Osteocyte (in vitro differentiated cells): ENCODE measurements at regions not wholly inside any gene's neighbourhood (a gene's known extent, or its start where the extent isn't known, plus 50 kb on each side); places are given as distances from the start of the nearest gene placed in this dataset.

Experiments used
- DNase-seq: peaks from one replicate; pipeline ENCODE4 v3.0.0; 2021; ENCODE audit warnings: mixed read lengths; ENCODE audit not compliant: unreplicated experiment; ENCODE audit errors: extremely low spot score
- H3K27ac Mint-ChIP-seq: one replicate; pipeline ENCODE4 v1.8.0; 2021; ENCODE audit warnings: mild to moderate bottlenecking, mixed read lengths; ENCODE audit not compliant: unreplicated experiment
- H3K27me3 Mint-ChIP-seq: one replicate; pipeline ENCODE4 v1.8.0; 2021; ENCODE audit warnings: mixed read lengths; ENCODE audit not compliant: unreplicated experiment
- H3K36me3 Mint-ChIP-seq: one replicate; pipeline ENCODE4 v1.8.0; 2021; ENCODE audit warnings: mixed read lengths; ENCODE audit not compliant: unreplicated experiment
- H3K4me1 Mint-ChIP-seq: one replicate; pipeline ENCODE4 v1.8.0; 2021; ENCODE audit warnings: mixed read lengths; ENCODE audit not compliant: unreplicated experiment
- H3K4me3 Mint-ChIP-seq: one replicate; pipeline ENCODE4 v1.8.0; 2021; ENCODE audit warnings: mild to moderate bottlenecking, moderate library complexity, mixed read lengths; ENCODE audit not compliant: unreplicated experiment
- H3K9me3 Mint-ChIP-seq: one replicate; pipeline ENCODE4 v1.8.0; 2021; ENCODE audit warnings: mixed read lengths; ENCODE audit not compliant: unreplicated experiment
- CTCF ChIP-seq: fragments of 200-600 bp; sonication (generic); IDR thresholded peaks from 2 replicates; pipeline ENCODE4 v1.5.0; 2021; ENCODE audit warnings: antibody characterized with exemption, mild to moderate bottlenecking, moderate library complexity

GRCh38 chr1:200319148-200319547 lies 90.7 kb downstream of the ZNF281 start:
- Mint-ChIP-seq H3K4me3 (no peak overlapping the region), H3K36me3 (no peaks in the 10 kb centered on the region), H3K27me3 (no peaks in the 10 kb centered on the region), H3K27ac (no peak overlapping the region), H3K4me1 (peaks cover 18% of the 10 kb centered on the region), H3K9me3 (no peaks in the 10 kb centered on the region)
- no peak for DNase-seq
- TF ChIP-seq CTCF, result no peak

GRCh38 chr1:200317236-200317635 lies 92.6 kb downstream of the ZNF281 start:
- no peaks in the 10 kb centered on the region for H3K9me3 Mint-ChIP-seq
- no peak overlapping the region for H3K4me3 Mint-ChIP-seq
- H3K36me3 Mint-ChIP-seq, result no peaks in the 10 kb centered on the region
- peaks cover 21% of the 10 kb centered on the region for H3K4me1 Mint-ChIP-seq
- no peak for DNase-seq
- TF ChIP-seq CTCF, result no peak
- H3K27me3 Mint-ChIP-seq, result no peaks in the 10 kb centered on the region
- no peak overlapping the region for H3K27ac Mint-ChIP-seq

- Mint-ChIP-seq H3K27me3 (no peaks in the 10 kb centered on the region), H3K27ac (no peak overlapping the region)
- TF ChIP-seq CTCF, result no peak
These were observed 93.6 kb downstream of the ZNF281 start for GRCh38 chr1:200316148-200316803.

GRCh38 chr1:200314085-200314750 lies 95.6 kb downstream of the ZNF281 start:
- H3K27me3 Mint-ChIP-seq, result no peaks in the 10 kb centered on the region
- no peak overlapping the region for H3K4me3 Mint-ChIP-seq
- no peaks in the 10 kb centered on the region for H3K9me3 Mint-ChIP-seq
- H3K36me3 Mint-ChIP-seq, result no peaks in the 10 kb centered on the region
- TF ChIP-seq CTCF, result no peak
- H3K27ac Mint-ChIP-seq, result peak overlapping the region; percentile 53
- peaks cover 16% of the 10 kb centered on the region for H3K4me1 Mint-ChIP-seq
- DNase-seq, result no peak

More at GRCh38 chr1:200316148-200316803, 93.6 kb downstream of the ZNF281 start:
- Mint-ChIP-seq H3K36me3 (no peaks in the 10 kb centered on the region), H3K9me3 (no peaks in the 10 kb centered on the region), H3K4me3 (no peak overlapping the region), H3K4me1 (peaks cover 21% of the 10 kb centered on the region)
- DNase-seq, result no peak

GRCh38 chr1:200311256-200311655 lies 98.6 kb downstream of the ZNF281 start:
- H3K9me3 Mint-ChIP-seq, result no peaks in the 10 kb centered on the region
- H3K27me3 Mint-ChIP-seq, result no peaks in the 10 kb centered on the region
- no peak overlapping the region for H3K27ac Mint-ChIP-seq
- DNase-seq, result no peak
- no peak for TF ChIP-seq CTCF
- H3K4me1 Mint-ChIP-seq, result peaks cover 16% of the 10 kb centered on the region
- no peak overlapping the region for H3K4me3 Mint-ChIP-seq
- no peaks in the 10 kb centered on the region for H3K36me3 Mint-ChIP-seq
